GM21447 (cell line): ENCODE measurements at regions not wholly inside any gene's neighbourhood (a gene's known extent, or its start where the extent isn't known, plus 50 kb on each side); places are given as distances from the start of the nearest gene placed in this dataset.
"Not testable (repeated sequence)": the region's sequence is repeated elsewhere in the genome, so short reads cannot be mapped to it uniquely, and the experiment has no call there.

Experiments
- ATAC-seq: cut with Tn5 transposase; IDR thresholded peaks from one replicate; pipeline ENCODE4 v1.9.1; 2021; ENCODE audit not compliant: unreplicated experiment

- no peak for ATAC-seq
These were observed 732.7 kb downstream of the NR4A2 start for GRCh38 chr2:155599834-155600233.

- no peak for ATAC-seq
These were observed 748.8 kb downstream of the NR4A2 start for GRCh38 chr2:155583674-155584195.

GRCh38 chr2:155574941-155575340, 757.6 kb downstream of the NR4A2 start:
- no peak for ATAC-seq

GRCh38 chr2:155547571-155547970, 785.0 kb downstream of the NR4A2 start:
- ATAC-seq, result no peak

GRCh38 chr2:155546721-155547555, 785.6 kb downstream of the NR4A2 start:
- no peak for ATAC-seq

- ATAC-seq, result not testable (repeated sequence)
These were observed 793.5 kb downstream of the NR4A2 start for GRCh38 chr2:155539028-155539427.

- no peak for ATAC-seq
These were observed 804.5 kb downstream of the NR4A2 start for GRCh38 chr2:155528034-155528433.

GRCh38 chr2:155525199-155525598, 807.3 kb downstream of the NR4A2 start:
- no peak for ATAC-seq

- ATAC-seq, result no peak
These were observed 812.9 kb downstream of the NR4A2 start for GRCh38 chr2:155519529-155520130.

GRCh38 chr2:155518094-155518493, 814.4 kb downstream of the NR4A2 start:
- no peak for ATAC-seq

GRCh38 chr2:155517362-155517761, 815.2 kb downstream of the NR4A2 start:
- ATAC-seq, result no peak

GRCh38 chr2:155513248-155513647, 814.8 kb downstream of the KCNJ3 start:
- ATAC-seq, result no peak

GRCh38 chr2:155502766-155503165, 804.3 kb downstream of the KCNJ3 start:
- no peak for ATAC-seq

GRCh38 chr2:155498106-155498505, 799.6 kb downstream of the KCNJ3 start:
- no peak for ATAC-seq

- no peak for ATAC-seq
These were observed 796.2 kb downstream of the KCNJ3 start for GRCh38 chr2:155494744-155495143.

GRCh38 chr2:155485141-155485842, 786.8 kb downstream of the KCNJ3 start:
- no peak for ATAC-seq

GRCh38 chr2:155481141-155481540, 782.6 kb downstream of the KCNJ3 start:
- no peak for ATAC-seq

GRCh38 chr2:155472018-155472417, 773.5 kb downstream of the KCNJ3 start:
- not testable (repeated sequence) for ATAC-seq

- no peak for ATAC-seq
These were observed 757.7 kb downstream of the KCNJ3 start for GRCh38 chr2:155456222-155456621.

GRCh38 chr2:155442755-155443372, 744.4 kb downstream of the KCNJ3 start:
- no peak for ATAC-seq

- no peak for ATAC-seq
These were observed 743.6 kb downstream of the KCNJ3 start for GRCh38 chr2:155442088-155442487.
